Astrocyte (in vitro differentiated cells and primary cell): ENCODE measurements at regions not wholly inside any gene's neighbourhood (a gene's known extent, or its start where the extent isn't known, plus 50 kb on each side); places are given as distances from the start of the nearest gene placed in this dataset.

Source experiments
- EZH2 ChIP-seq: IDR thresholded peaks from 2 replicates; pipeline ENCODE4 v1.6.1; 2012; ENCODE audit warnings: mild to moderate bottlenecking, low read length, inconsistent platforms; ENCODE audit not compliant: insufficient read depth
- TF ChIP-seq, protein P1 (sequence below): IDR thresholded peaks from 2 replicates; pipeline ENCODE4 v1.5.1; 2011; ENCODE audit warnings: low read depth, mild to moderate bottlenecking, inconsistent platforms, low read length, moderate library complexity; ENCODE audit not compliant: insufficient read depth

DNA sequence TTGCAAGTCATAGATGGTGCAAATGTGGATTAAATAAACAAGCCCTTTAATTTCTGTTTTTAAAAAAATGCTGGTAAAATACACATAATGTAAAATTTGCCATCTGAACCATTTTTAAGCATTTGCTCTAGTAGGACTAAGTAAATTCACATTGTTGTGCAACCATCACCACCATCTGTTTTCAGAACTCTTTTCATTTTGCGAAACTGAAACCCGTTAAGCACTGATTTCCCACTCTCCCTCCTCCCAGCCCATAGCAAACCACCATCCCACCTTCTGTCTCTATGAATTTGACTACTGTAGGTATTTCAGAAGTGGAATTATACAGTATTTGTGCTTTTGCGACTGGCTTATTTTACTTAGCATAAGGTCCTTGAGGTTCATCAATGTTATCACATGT, 103.3 kb upstream of the CNTLN start:
- TF ChIP-seq, protein P1, sequence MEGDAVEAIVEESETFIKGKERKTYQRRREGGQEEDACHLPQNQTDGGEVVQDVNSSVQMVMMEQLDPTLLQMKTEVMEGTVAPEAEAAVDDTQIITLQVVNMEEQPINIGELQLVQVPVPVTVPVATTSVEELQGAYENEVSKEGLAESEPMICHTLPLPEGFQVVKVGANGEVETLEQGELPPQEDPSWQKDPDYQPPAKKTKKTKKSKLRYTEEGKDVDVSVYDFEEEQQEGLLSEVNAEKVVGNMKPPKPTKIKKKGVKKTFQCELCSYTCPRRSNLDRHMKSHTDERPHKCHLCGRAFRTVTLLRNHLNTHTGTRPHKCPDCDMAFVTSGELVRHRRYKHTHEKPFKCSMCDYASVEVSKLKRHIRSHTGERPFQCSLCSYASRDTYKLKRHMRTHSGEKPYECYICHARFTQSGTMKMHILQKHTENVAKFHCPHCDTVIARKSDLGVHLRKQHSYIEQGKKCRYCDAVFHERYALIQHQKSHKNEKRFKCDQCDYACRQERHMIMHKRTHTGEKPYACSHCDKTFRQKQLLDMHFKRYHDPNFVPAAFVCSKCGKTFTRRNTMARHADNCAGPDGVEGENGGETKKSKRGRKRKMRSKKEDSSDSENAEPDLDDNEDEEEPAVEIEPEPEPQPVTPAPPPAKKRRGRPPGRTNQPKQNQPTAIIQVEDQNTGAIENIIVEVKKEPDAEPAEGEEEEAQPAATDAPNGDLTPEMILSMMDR, result no peak
- no peak for TF ChIP-seq EZH2
